Osteocyte (in vitro differentiated cells): ENCODE measurements at regions not wholly inside any gene's neighbourhood (a gene's known extent, or its start where the extent isn't known, plus 50 kb on each side); places are given as distances from the start of the nearest gene placed in this dataset.
"Not testable (repeated sequence)": the region's sequence is repeated elsewhere in the genome, so short reads cannot be mapped to it uniquely, and the experiment has no call there.

ENCODE experiments used
- DNase-seq: peaks from one replicate; pipeline ENCODE4 v3.0.0; 2021; ENCODE audit warnings: mixed read lengths; ENCODE audit not compliant: unreplicated experiment; ENCODE audit errors: extremely low spot score
- H3K27ac Mint-ChIP-seq: one replicate; pipeline ENCODE4 v1.8.0; 2021; ENCODE audit warnings: mild to moderate bottlenecking, mixed read lengths; ENCODE audit not compliant: unreplicated experiment
- H3K27me3 Mint-ChIP-seq: one replicate; pipeline ENCODE4 v1.8.0; 2021; ENCODE audit warnings: mixed read lengths; ENCODE audit not compliant: unreplicated experiment
- H3K36me3 Mint-ChIP-seq: one replicate; pipeline ENCODE4 v1.8.0; 2021; ENCODE audit warnings: mixed read lengths; ENCODE audit not compliant: unreplicated experiment
- H3K4me1 Mint-ChIP-seq: one replicate; pipeline ENCODE4 v1.8.0; 2021; ENCODE audit warnings: mixed read lengths; ENCODE audit not compliant: unreplicated experiment
- H3K4me3 Mint-ChIP-seq: one replicate; pipeline ENCODE4 v1.8.0; 2021; ENCODE audit warnings: mild to moderate bottlenecking, moderate library complexity, mixed read lengths; ENCODE audit not compliant: unreplicated experiment
- H3K9me3 Mint-ChIP-seq: one replicate; pipeline ENCODE4 v1.8.0; 2021; ENCODE audit warnings: mixed read lengths; ENCODE audit not compliant: unreplicated experiment
- TF ChIP-seq, protein P1 (sequence below): fragments of 200-600 bp; sonication (generic); IDR thresholded peaks from 2 replicates; pipeline ENCODE4 v1.5.0; 2021; ENCODE audit warnings: antibody characterized with exemption, mild to moderate bottlenecking, moderate library complexity

DNA sequence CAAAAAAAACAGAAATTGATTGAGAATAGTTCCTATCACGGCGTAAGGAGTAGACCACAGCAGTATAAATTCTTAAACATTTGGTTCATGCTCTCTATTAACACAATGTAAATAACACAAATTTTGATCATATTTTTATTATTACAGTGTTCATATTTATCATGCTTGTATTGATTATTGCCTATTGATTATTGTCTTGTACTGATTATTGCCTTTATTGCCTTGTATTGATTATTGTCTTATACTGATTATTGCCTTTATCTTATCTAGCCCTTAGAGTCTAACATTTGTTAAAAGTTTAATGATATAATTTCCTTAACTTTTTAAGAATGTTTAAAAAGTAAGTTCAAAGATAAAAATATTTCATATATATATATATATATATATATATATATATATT is 460.7 kb downstream of the KCNT2 start:
- no peak for DNase-seq

DNA sequence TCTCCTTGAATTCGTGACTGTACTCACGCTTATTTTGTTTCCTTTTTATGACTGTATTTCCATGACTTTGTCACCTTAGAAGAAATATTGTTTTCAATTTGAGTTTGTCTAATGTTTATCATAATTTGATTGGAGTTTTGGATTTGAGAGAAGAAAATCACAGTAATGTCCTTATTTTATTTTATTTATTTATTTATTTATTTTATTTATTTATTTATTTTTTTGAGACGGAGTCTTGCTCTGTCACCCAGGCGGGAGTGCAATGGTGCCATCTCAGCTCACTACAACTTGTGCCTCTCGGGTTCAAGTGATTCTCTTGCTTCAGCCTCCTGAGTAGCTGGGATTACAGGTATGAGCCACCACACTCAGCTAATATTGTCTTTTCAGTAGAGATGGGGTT is 463.1 kb downstream of the KCNT2 start:
- not testable (repeated sequence) for H3K27ac Mint-ChIP-seq, H3K9me3 Mint-ChIP-seq, DNase-seq, H3K36me3 Mint-ChIP-seq, H3K4me3 Mint-ChIP-seq, H3K4me1 Mint-ChIP-seq, H3K27me3 Mint-ChIP-seq

More for the DNA sequence above, 460.7 kb downstream of the KCNT2 start:
- TF ChIP-seq, protein P1, sequence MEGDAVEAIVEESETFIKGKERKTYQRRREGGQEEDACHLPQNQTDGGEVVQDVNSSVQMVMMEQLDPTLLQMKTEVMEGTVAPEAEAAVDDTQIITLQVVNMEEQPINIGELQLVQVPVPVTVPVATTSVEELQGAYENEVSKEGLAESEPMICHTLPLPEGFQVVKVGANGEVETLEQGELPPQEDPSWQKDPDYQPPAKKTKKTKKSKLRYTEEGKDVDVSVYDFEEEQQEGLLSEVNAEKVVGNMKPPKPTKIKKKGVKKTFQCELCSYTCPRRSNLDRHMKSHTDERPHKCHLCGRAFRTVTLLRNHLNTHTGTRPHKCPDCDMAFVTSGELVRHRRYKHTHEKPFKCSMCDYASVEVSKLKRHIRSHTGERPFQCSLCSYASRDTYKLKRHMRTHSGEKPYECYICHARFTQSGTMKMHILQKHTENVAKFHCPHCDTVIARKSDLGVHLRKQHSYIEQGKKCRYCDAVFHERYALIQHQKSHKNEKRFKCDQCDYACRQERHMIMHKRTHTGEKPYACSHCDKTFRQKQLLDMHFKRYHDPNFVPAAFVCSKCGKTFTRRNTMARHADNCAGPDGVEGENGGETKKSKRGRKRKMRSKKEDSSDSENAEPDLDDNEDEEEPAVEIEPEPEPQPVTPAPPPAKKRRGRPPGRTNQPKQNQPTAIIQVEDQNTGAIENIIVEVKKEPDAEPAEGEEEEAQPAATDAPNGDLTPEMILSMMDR = no peak
- Mint-ChIP-seq H3K9me3 (no peaks in the 10 kb centered on the region), H3K36me3 (no peaks in the 10 kb centered on the region), H3K27ac (no peak overlapping the region), H3K4me3 (no peak overlapping the region), H3K4me1 (peaks cover 2% of the 10 kb centered on the region), H3K27me3 (no peaks in the 10 kb centered on the region)

DNA sequence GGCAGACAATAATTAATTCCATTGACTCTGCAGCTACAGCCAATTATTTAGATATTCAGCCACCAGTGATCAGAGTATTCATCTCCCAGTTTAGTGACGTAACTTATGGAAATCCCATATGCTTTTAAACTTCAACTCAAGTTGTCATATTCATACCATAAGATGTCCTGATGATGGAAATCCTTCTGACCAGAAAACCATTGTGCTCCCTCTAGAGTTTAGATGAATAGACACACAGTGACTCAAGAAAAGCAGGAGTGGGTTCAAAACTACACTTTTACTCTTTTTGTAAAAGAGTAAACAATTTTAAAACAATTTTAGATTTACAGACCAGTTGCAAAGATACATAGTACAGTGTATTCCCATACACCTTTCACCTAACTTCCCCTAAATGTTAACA is 463.7 kb downstream of the KCNT2 start:
- DNase-seq = no peak
- H3K4me1 Mint-ChIP-seq = peaks cover 3% of the 10 kb centered on the region
- no peak overlapping the region for H3K4me3 Mint-ChIP-seq
- H3K36me3 Mint-ChIP-seq = no peaks in the 10 kb centered on the region
- H3K9me3 Mint-ChIP-seq = no peaks in the 10 kb centered on the region
- H3K27me3 Mint-ChIP-seq = no peaks in the 10 kb centered on the region
- no peak overlapping the region for H3K27ac Mint-ChIP-seq
- TF ChIP-seq, protein P1 = no peak

DNA sequence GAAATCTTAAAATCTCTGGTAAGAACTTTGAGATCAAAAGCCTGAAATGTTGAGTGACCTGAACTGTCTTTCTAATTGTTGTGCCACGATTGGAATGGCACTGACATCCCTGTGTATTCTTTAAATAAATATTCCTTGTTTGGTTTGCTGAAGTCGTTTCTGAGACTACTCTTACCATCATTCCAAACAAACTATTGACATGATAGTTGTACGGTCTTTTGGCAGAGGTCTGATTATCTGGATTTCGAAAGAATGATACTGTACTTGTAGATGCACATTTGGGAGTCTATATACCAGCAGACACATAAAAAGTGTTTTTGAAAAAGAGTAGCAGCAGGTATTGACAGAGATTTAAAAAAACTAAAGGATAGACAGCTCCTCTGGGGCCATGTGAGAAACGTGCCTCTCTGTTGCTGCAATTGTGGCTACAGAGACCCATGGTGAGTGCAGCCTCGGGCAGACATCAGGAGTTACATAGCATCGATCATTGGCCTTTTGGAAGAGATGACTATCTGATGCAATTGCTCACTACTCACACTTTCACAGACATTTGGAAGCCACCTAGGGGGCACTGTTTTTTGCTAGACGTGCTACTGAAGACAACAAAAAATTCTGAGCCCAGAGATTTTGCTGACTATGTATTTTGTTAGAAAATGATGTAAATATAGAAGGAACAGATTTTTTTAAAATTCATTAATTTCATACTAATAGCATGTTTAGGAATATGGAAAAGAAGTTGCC is 464.5 kb downstream of the KCNT2 start:
- H3K27me3 Mint-ChIP-seq = no peaks in the 10 kb centered on the region
- TF ChIP-seq, protein P1 = no peak
- no peak for DNase-seq
- H3K4me3 Mint-ChIP-seq = no peak overlapping the region
- H3K9me3 Mint-ChIP-seq = no peaks in the 10 kb centered on the region
- H3K4me1 Mint-ChIP-seq = peaks cover 3% of the 10 kb centered on the region
- H3K27ac Mint-ChIP-seq = no peak overlapping the region
- H3K36me3 Mint-ChIP-seq = no peaks in the 10 kb centered on the region

DNA sequence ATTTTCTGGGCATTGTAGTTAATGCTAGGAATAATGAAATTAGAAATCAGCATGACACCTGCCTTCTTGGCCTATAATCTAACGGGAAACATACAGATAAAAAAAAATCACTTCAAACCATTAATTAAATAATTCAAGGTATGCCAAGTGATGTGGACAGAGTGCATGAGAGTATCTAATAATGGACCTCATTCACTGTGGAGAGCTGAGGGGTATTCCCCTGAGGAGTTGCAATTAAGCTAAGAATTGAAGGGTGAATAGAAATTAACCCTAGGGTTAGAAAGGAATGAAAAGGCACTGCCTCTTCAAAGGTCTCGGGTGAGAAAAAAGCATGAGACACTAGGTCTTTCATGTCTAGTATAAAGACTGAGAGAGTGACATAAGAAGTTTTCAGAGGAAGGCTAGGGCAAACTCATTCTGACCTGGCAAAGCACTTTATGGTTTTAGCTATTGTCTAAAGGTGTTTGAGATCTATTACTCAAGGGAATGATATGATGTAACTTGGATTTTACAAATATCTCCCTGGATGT is 466.1 kb downstream of the KCNT2 start:
- Mint-ChIP-seq H3K9me3 (no peaks in the 10 kb centered on the region), H3K4me3 (no peak overlapping the region), H3K36me3 (no peaks in the 10 kb centered on the region), H3K4me1 (peaks cover 1% of the 10 kb centered on the region), H3K27me3 (no peaks in the 10 kb centered on the region), H3K27ac (no peak overlapping the region)
- TF ChIP-seq, protein P1 = no peak
- DNase-seq = no peak
